Neural cell (in vitro differentiated cells): ENCODE measurements at regions not wholly inside any gene's neighbourhood (a gene's known extent, or its start where the extent isn't known, plus 50 kb on each side); places are given as distances from the start of the nearest gene placed in this dataset.

Experiments
- CTCF ChIP-seq: fragments of 450-650 bp; IDR thresholded peaks from 2 replicates; pipeline ENCODE4 v1.5.1; 2014; ENCODE audit warnings: antibody characterized with exemption, mild to moderate bottlenecking, moderate library complexity; ENCODE audit not compliant: poor library complexity, severe bottlenecking
- EP300 ChIP-seq: fragments of 450-650 bp; conservative IDR thresholded peaks from 2 replicates; pipeline ENCODE4 v1.6.1; 2014; ENCODE audit warnings: antibody characterized with exemption, mild to moderate bottlenecking, moderate library complexity; ENCODE audit not compliant: poor library complexity, severe bottlenecking
- EZH2 ChIP-seq: fragments of 200-600, 300-800 bp; shearing (Covaris generic), sonication (generic); IDR thresholded peaks from 2 replicates; pipeline ENCODE4 v1.6.1; 2014; ENCODE audit warnings: antibody characterized with exemption, low read length, borderline replicate concordance, mild to moderate bottlenecking; ENCODE audit not compliant: insufficient read depth, poor library complexity, severe bottlenecking
- MXI1 ChIP-seq: fragments of 450-650 bp; conservative IDR thresholded peaks from 2 replicates; pipeline ENCODE4 v1.6.1; 2014; ENCODE audit warnings: antibody characterized with exemption, mild to moderate bottlenecking; ENCODE audit not compliant: poor library complexity, severe bottlenecking
- POLR2AphosphoS5 ChIP-seq: IDR thresholded peaks from 2 replicates; pipeline ENCODE4 v1.6.1; 2012
- RAD21 ChIP-seq: fragments of 450-650 bp; conservative IDR thresholded peaks from 2 replicates; pipeline ENCODE4 v1.6.1; 2014; ENCODE audit warnings: antibody characterized with exemption, mild to moderate bottlenecking, moderate library complexity
- REST ChIP-seq: IDR thresholded peaks from 2 replicates; pipeline ENCODE4 v1.6.1; 2012; ENCODE audit warnings: borderline replicate concordance
- SMC3 ChIP-seq: fragments of 450-650 bp; conservative IDR thresholded peaks from 2 replicates; pipeline ENCODE4 v1.6.1; 2014; ENCODE audit warnings: antibody characterized with exemption, mild to moderate bottlenecking, moderate library complexity; ENCODE audit not compliant: poor library complexity
- TAF1 ChIP-seq: IDR thresholded peaks from 2 replicates; pipeline ENCODE4 v1.6.1; 2012; ENCODE audit warnings: low read depth

GRCh38 chr12:65640489-65640901 is 183.8 kb upstream of the HMGA2 start:
- no peak for TF ChIP-seq MXI1
- TF ChIP-seq POLR2AphosphoS5 = no peak
- no peak for TF ChIP-seq CTCF
- no peak for TF ChIP-seq TAF1
- TF ChIP-seq EZH2 = no peak
- TF ChIP-seq EP300 = no peak
- no peak for TF ChIP-seq REST
- no peak for TF ChIP-seq SMC3
- TF ChIP-seq RAD21 = no peak
